Dermis microvascular lymphatic vessel endothelial cell (primary cell): ENCODE measurements at regions not wholly inside any gene's neighbourhood (a gene's known extent, or its start where the extent isn't known, plus 50 kb on each side); places are given as distances from the start of the nearest gene placed in this dataset.
"Not testable (repeated sequence)": the region's sequence is repeated elsewhere in the genome, so short reads cannot be mapped to it uniquely, and the experiment has no call there.

Experiments
- DNase-seq, 2 donors: peaks; one replicate each; pipeline versions ENCODE4 v3.0.0 to v3.0.0-alpha.2; 2010; ENCODE audit warnings: low read depth in 2 of 2

GRCh38 chr9:41367301-41367700, 178.2 kb upstream of the ZNG1F start:
- DNase-seq, result not testable (repeated sequence)

DNA sequence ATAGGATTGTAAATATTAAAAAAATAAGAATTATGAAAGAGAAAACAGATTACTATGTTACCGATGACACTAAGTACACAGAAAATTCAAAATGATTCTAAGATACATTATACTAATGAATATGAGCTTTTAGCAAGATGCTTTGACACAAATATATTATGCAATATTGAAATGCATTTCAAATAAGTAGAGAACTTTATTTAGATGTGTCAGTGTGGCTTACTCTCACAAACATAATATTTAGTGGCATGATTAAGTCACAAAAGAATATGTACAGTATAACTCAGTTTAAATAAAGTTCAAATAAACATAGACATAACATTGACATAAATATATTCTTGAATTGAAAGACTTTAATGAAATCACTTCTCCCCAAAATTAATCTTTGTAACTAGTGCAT, 172.7 kb upstream of the ZNG1F start:
- not testable (repeated sequence) for DNase-seq

- peak; percentile 17 to 55 for DNase-seq
Observed at GRCh38 chr9:41359116-41359515, 170.0 kb upstream of the ZNG1F start.

GRCh38 chr9:41358682-41359081, 169.6 kb upstream of the ZNG1F start:
- peak; percentile 26 to 66 for DNase-seq

- not testable (repeated sequence) for DNase-seq
Observed at GRCh38 chr9:41357918-41358404, 168.8 kb upstream of the ZNG1F start.

DNA sequence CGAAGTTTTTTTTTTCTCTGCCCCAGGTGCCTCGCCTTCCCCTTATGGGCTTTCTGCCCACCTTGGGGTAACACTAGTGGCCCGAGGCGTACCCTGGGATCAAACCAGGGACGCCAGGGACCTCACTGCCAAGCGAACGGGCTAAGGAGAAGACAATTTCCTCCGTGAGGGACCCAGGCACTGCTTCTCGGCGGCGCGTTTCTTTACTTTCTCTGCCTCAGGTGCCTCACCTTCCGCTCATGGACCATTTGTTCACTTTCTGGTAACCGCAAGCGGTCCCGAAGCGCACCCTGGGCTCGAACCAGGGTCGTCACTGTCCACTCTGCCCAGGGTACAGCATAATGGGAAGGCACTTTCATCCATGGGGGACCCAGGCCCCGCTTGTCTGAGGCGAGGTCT, 168.2 kb upstream of the ZNG1F start:
- DNase-seq, result not testable (repeated sequence)

- peak in 1 of 2 donors; percentile 64 for DNase-seq
Observed at GRCh38 chr9:41356588-41357349, 167.7 kb upstream of the ZNG1F start.

DNA sequence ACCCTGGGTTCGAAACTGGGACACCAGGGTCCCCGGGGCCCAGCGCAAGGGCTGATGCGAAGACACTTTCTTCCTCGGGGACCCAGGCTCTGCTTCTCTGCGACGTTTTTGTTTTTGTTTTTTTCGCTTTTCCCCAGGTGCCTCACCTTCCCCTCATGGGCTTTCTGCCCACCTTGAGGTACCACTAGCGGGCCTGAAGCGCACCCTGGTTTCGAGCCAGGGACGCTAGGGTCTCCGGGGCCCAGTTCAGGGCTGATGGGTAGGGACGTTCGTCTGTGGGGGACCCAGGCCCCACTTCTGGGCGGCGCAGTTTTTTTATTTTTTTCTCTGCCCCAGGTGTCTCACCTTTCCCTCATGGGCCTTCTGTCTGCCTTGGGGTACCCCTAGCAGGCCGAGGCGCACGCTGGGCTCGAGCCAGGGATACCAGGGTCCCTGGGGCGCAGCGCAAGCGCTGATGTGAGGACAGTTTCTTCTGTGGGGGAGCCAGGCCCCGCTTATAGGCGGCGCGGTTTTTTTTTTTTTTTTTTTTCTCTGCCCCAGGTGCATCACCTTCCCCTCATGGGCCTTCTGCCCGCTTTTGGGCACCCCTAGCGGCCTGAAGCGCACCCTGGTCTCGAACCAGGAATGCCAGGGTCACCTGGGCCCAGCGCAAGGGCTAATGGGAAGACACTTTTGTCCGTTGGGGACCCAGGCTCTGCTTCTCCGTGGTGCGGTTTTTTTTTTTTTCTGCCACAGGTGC, 166.8 kb upstream of the ZNG1F start:
- not testable (repeated sequence) for DNase-seq

DNA sequence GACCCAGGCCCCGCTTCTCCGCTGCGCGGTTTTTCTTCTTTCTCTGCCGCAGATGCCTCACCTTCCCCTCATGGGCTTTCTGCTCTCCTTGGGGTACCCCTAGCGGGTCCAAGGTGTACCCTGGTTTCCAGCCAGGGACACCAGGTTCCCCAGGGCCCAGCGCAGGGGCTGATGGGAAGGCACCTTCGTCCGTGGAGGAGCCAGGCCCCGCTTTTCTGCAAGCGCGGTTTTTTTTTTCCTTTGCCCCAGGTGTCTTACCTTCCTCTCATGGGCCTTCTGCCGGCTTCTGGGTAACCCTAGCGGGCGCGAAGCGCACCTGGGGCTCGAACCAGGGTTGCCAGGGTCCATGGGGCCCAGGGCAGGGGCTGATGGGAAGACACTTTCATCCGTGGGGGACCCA, 165.9 kb upstream of the ZNG1F start:
- not testable (repeated sequence) for DNase-seq

- not testable (repeated sequence) for DNase-seq
Observed at GRCh38 chr9:41354060-41354934, 165.2 kb upstream of the ZNG1F start.

DNA sequence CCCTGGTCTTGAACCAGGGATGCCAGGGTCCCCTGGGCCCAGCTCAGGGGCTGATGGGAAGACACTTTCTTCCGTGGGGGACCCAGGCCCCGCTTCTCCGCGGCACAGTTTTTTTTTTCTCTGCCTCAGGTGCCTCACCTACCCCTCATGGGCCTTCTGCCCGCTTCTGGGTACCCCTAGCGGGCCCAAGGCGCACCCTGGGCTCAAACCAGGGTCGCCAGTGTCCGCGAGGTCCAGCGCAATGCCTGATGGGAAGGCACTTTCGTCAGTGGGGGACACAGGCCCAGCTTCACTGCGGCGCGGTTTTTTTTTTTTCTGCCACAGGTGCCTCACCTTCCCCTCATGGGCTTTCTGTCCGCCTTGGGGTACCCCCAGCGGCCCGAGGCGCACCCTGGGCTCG, 163.9 kb upstream of the ZNG1F start:
- DNase-seq, result not testable (repeated sequence)

- not testable (repeated sequence) for DNase-seq
Observed at GRCh38 chr9:41352390-41352789, 163.3 kb upstream of the ZNG1F start.

GRCh38 chr9:41347893-41348292, 158.8 kb upstream of the ZNG1F start:
- not testable (repeated sequence) for DNase-seq

DNA sequence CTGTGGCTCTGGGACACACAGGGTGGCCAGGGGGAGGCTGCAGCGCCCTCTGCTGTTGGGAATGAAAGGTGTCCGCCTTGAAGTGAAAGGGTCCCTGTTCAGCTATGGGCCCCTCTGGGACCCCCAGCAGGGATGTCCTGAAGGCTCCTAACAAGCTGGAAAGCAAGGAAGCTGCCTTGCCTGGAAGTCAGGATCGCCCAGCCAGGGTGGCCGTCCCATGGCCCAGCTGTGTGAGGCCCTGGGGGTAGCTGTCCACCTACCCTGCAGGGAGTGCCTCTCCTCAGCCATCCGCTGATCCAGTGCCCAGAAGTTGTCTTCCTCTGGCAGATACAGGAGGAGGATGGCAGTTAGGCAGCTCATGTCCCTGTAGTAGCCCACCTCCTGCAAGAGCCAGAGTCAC, 143.4 kb upstream of the ZNG1F start:
- DNase-seq, result not testable (repeated sequence)

- DNase-seq, result not testable (repeated sequence)
Observed at GRCh38 chr9:41321277-41321676, 132.2 kb upstream of the ZNG1F start.

- not testable (repeated sequence) for DNase-seq
Observed at GRCh38 chr9:41308953-41309352, 119.8 kb upstream of the ZNG1F start.

- DNase-seq, result not testable (repeated sequence)
Observed at GRCh38 chr9:41285744-41286143, 96.6 kb upstream of the ZNG1F start.

DNA sequence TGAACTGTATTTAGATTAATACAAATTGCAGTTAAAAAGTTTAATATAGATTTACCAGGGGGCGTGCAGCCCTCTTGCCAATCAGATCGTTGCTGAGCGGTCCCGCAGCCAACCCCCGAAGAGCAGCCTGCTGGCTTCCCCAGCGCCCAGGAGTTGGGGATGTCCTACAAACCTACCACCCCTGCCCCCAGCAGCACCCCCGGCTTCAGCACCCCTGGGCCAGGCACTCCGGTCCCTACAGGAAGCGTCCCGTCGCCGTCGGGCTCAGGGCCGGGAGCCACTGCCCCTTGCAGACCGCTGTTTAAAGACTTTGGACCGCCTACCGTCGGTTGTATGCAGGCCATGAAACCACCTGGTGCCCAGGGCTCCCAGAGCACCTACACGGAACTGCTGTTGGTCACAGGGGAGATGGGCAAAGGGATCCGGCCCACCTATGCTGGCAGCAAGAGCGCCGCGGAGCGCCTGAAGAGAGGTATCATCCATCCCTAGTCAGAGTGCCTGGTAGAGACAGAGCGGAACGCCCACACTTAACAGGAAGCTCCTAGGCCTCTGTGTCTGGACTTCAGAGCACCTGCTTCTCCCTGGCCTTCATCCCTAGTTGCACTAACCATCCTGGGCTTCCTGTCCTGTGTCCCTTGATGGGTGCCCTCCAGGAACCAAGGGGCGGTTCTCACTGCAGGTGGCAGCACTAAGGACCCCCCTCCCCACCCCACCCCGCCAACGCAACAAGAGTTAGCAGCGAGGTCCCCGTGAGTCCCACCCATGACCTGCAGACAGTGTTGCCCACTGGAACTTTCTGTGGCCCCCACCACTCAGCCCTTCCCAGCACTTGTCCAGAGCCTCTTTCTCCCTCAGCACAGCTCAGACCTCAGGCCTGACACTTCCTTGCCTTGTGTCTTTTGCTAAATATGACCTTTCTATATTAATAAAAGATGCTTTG, 91.5 kb upstream of the ZNG1F start:
- DNase-seq, result not testable (repeated sequence)

- DNase-seq, result not testable (repeated sequence)
Observed at GRCh38 chr9:41279437-41279836, 90.3 kb upstream of the ZNG1F start.

DNA sequence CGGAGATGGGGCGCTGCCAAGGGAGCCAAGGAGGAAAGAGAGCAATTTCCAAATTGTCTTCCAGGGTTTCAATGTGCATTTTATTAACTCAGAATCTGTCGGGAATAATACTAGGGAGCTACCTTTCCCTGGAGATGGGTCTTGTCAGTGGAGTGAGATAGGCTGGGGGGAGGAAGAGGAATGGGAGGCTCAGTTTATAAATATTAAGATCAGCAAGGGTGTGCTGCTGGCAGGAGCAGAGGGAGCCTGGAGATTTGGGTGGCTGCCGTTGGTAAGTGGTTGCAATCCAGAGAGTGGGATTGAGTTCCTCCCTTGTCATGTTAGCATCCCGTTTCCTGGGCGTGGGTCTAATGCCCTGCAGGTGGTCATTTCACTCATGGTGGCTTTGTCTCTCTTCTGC, 89.9 kb upstream of the ZNG1F start:
- DNase-seq, result not testable (repeated sequence)
